Activated CD4-positive, alpha-beta T cell treated with anti-CD3 and anti-CD28 coated beads for 4 hours (primary cell): ENCODE measurements at regions not wholly inside any gene's neighbourhood (a gene's known extent, or its start where the extent isn't known, plus 50 kb on each side); places are given as distances from the start of the nearest gene placed in this dataset.
A peak's percentile ranks its signal among the peaks of the same experiment; 100 is the strongest.

Experiments
- DNase-seq, 2 donors: peaks; one replicate each; pipeline ENCODE4 v3.0.0-alpha.2; 2020

GRCh38 chr5:1666812-1667588 lies 132.6 kb downstream of the MRPL36 start:
- peak in 1 of 2 donors; percentile 44 for DNase-seq

GRCh38 chr5:1666221-1666620 lies 133.4 kb downstream of the MRPL36 start:
- no peak for DNase-seq

- no peak for DNase-seq
These were observed 133.8 kb downstream of the MRPL36 start for GRCh38 chr5:1665803-1666202.

- DNase-seq = no peak
These were observed 134.4 kb downstream of the MRPL36 start for GRCh38 chr5:1665231-1665630.

GRCh38 chr5:1663186-1663585 lies 136.5 kb downstream of the MRPL36 start:
- no peak for DNase-seq

GRCh38 chr5:1662559-1663085 lies 137.0 kb downstream of the MRPL36 start:
- DNase-seq = no peak

- no peak for DNase-seq
These were observed 137.6 kb downstream of the MRPL36 start for GRCh38 chr5:1661831-1662558.

- DNase-seq = no peak
These were observed 137.6 kb upstream of the LPCAT1 start for GRCh38 chr5:1661311-1661710.

- no peak for DNase-seq
These were observed 136.8 kb upstream of the LPCAT1 start for GRCh38 chr5:1660511-1660910.

- DNase-seq = no peak
These were observed 136.2 kb upstream of the LPCAT1 start for GRCh38 chr5:1660001-1660400.

- DNase-seq = no peak
These were observed 135.6 kb upstream of the LPCAT1 start for GRCh38 chr5:1659100-1659981.

- DNase-seq = no peak
These were observed 134.9 kb upstream of the LPCAT1 start for GRCh38 chr5:1658665-1659064.

GRCh38 chr5:1657161-1657741 lies 133.5 kb upstream of the LPCAT1 start:
- no peak for DNase-seq

GRCh38 chr5:1656271-1656975 lies 132.7 kb upstream of the LPCAT1 start:
- no peak for DNase-seq

GRCh38 chr5:1655496-1656270 lies 131.9 kb upstream of the LPCAT1 start:
- DNase-seq = no peak

- DNase-seq = no peak
These were observed 131.2 kb upstream of the LPCAT1 start for GRCh38 chr5:1654786-1655495.

- DNase-seq = peak; percentile 24 to 32
These were observed 130.2 kb upstream of the LPCAT1 start for GRCh38 chr5:1653698-1654651.

- no peak for DNase-seq
These were observed 129.3 kb upstream of the LPCAT1 start for GRCh38 chr5:1652873-1653697.
